Endothelial cell (in vitro differentiated cells): ENCODE measurements at regions not wholly inside any gene's neighbourhood (a gene's known extent, or its start where the extent isn't known, plus 50 kb on each side); places are given as distances from the start of the nearest gene placed in this dataset.

Experiments
- DNase-seq: peaks from one replicate; pipeline ENCODE4 v3.0.0; 2021; ENCODE audit warnings: low spot score
- H3K27ac Mint-ChIP-seq: one replicate; pipeline ENCODE4 v1.8.0; 2021; ENCODE audit warnings: mixed read lengths, inconsistent platforms; ENCODE audit not compliant: unreplicated experiment
- H3K27me3 Mint-ChIP-seq: one replicate; pipeline ENCODE4 v1.8.0; 2021; ENCODE audit warnings: mild to moderate bottlenecking, moderate library complexity, mixed read lengths, inconsistent platforms; ENCODE audit not compliant: unreplicated experiment
- H3K36me3 Mint-ChIP-seq: one replicate; pipeline ENCODE4 v1.8.0; 2021; ENCODE audit warnings: mild to moderate bottlenecking, low read depth, mixed read lengths, inconsistent platforms; ENCODE audit not compliant: unreplicated experiment
- H3K4me1 Mint-ChIP-seq: one replicate; pipeline ENCODE4 v1.8.0; 2021; ENCODE audit warnings: mild to moderate bottlenecking, mixed read lengths, inconsistent platforms; ENCODE audit not compliant: unreplicated experiment
- H3K4me3 Mint-ChIP-seq: one replicate; pipeline ENCODE4 v1.8.0; 2021; ENCODE audit warnings: mild to moderate bottlenecking, mixed read lengths, inconsistent platforms; ENCODE audit not compliant: unreplicated experiment
- H3K9me3 Mint-ChIP-seq: one replicate; pipeline ENCODE4 v1.8.0; 2021; ENCODE audit warnings: mixed read lengths, inconsistent platforms; ENCODE audit not compliant: unreplicated experiment
- CTCF ChIP-seq: fragments of 200-600 bp; sonication (generic); IDR thresholded peaks from one replicate; pipeline ENCODE4 v1.5.0; 2021; ENCODE audit warnings: antibody characterized with exemption; ENCODE audit not compliant: unreplicated experiment

GRCh38 chr16:35182943-35183550 is 1723.6 kb downstream of the TP53TG3F start:
- peaks cover 37% of the 10 kb centered on the region for H3K9me3 Mint-ChIP-seq

GRCh38 chr16:35184356-35184870 is 1725.0 kb downstream of the TP53TG3F start:
- peaks cover 29% of the 10 kb centered on the region for H3K9me3 Mint-ChIP-seq

More at GRCh38 chr16:35182943-35183550, 1723.6 kb downstream of the TP53TG3F start:
- DNase-seq, result no peak
- Mint-ChIP-seq H3K4me1 (no peaks in the 10 kb centered on the region), H3K4me3 (peak overlapping the region; percentile 48), H3K27me3 (peaks cover 17% of the 10 kb centered on the region), H3K27ac (no peak overlapping the region), H3K36me3 (peaks cover 12% of the 10 kb centered on the region)
- no peak for TF ChIP-seq CTCF

GRCh38 chr16:35185366-35186044 is 1726.1 kb downstream of the TP53TG3F start:
- no peak for DNase-seq
- H3K27me3 Mint-ChIP-seq, result peaks cover 18% of the 10 kb centered on the region
- H3K4me3 Mint-ChIP-seq, result no peak overlapping the region
- peaks cover 23% of the 10 kb centered on the region for H3K9me3 Mint-ChIP-seq
- no peaks in the 10 kb centered on the region for H3K4me1 Mint-ChIP-seq
- no peak overlapping the region for H3K27ac Mint-ChIP-seq
- peaks cover 12% of the 10 kb centered on the region for H3K36me3 Mint-ChIP-seq
- TF ChIP-seq CTCF, result no peak

More at GRCh38 chr16:35184356-35184870, 1725.0 kb downstream of the TP53TG3F start:
- H3K27me3 Mint-ChIP-seq, result peaks cover 18% of the 10 kb centered on the region
- H3K4me1 Mint-ChIP-seq, result no peaks in the 10 kb centered on the region
- no peak for TF ChIP-seq CTCF
- no peak overlapping the region for H3K27ac Mint-ChIP-seq
- H3K36me3 Mint-ChIP-seq, result peaks cover 12% of the 10 kb centered on the region
- no peak overlapping the region for H3K4me3 Mint-ChIP-seq
- DNase-seq, result no peak

- no peak for DNase-seq
- Mint-ChIP-seq H3K27me3 (peaks cover 18% of the 10 kb centered on the region), H3K4me3 (no peak overlapping the region), H3K4me1 (no peaks in the 10 kb centered on the region), H3K36me3 (peaks cover 12% of the 10 kb centered on the region), H3K9me3 (peaks cover 23% of the 10 kb centered on the region), H3K27ac (no peak overlapping the region)
- no peak for TF ChIP-seq CTCF
These were observed 1726.8 kb downstream of the TP53TG3F start for GRCh38 chr16:35186045-35186759.
